GM12873 (cell line): ENCODE measurements at regions not wholly inside any gene's neighbourhood (a gene's known extent, or its start where the extent isn't known, plus 50 kb on each side); places are given as distances from the start of the nearest gene placed in this dataset.

Experiments used
- TF ChIP-seq, protein P1 (sequence below): IDR thresholded peaks from 2 replicates; pipeline ENCODE4 v1.5.1; 2012; ENCODE audit warnings: low read depth, mild to moderate bottlenecking, moderate library complexity, low read length, control low read depth; ENCODE audit not compliant: insufficient read depth; ENCODE audit errors: missing control alignments

DNA sequence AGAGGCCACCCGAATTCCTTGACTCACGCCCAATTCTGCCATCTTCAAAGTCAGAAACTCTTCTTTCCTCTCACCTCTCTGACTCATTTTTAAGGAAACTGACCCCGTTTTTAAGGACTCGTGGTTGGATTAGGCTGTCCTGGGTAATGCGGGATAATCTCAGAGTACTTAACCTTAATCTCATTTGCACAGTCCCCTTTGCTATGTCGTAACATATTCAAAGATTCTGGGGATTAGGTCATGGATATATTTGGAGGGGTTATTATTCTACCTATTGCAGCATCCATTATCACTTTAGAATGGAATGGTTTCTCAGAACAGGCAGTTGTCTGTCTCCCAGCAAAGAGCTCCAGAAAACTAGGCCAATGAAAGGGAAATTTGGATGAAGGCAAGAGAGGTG lies 80.8 kb upstream of the IL12B start:
- TF ChIP-seq, protein P1, sequence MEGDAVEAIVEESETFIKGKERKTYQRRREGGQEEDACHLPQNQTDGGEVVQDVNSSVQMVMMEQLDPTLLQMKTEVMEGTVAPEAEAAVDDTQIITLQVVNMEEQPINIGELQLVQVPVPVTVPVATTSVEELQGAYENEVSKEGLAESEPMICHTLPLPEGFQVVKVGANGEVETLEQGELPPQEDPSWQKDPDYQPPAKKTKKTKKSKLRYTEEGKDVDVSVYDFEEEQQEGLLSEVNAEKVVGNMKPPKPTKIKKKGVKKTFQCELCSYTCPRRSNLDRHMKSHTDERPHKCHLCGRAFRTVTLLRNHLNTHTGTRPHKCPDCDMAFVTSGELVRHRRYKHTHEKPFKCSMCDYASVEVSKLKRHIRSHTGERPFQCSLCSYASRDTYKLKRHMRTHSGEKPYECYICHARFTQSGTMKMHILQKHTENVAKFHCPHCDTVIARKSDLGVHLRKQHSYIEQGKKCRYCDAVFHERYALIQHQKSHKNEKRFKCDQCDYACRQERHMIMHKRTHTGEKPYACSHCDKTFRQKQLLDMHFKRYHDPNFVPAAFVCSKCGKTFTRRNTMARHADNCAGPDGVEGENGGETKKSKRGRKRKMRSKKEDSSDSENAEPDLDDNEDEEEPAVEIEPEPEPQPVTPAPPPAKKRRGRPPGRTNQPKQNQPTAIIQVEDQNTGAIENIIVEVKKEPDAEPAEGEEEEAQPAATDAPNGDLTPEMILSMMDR: no peak

DNA sequence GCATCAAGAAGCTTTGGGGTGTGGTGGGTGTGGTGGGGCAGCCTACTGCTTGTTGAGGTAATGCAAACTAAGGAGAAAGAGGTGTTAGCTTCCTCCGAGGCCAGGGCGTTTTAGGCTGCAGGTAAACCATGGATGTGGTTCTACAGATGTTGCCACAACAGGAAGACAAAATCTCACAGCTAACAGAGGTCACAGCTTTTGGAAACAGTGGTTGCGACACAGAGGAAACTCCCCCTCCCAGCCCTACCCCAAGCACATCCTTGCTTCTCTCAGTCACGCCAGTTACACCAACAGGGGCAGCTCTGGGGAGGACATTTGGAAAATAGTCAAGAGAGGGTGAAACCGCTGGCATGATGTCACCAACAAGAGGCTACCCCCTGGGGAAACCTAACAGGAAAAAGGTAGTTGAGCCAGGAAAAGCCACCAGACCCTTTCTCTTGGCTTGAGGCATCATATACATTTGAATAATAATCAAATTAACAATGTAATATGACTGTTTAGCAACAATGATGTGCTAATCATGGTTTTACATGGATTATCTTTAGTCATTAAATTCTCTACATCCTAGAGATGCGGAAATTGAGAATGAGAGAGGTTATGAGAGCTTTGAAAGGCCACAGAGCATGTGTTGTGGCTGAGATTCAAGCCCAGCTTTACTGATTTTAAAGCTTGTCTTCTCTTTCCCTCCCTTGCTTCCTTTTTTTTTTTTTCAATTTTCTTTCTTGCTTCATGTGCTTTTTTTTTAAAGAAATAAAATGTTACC lies 82.2 kb upstream of the IL12B start:
- TF ChIP-seq, protein P1: no peak

DNA sequence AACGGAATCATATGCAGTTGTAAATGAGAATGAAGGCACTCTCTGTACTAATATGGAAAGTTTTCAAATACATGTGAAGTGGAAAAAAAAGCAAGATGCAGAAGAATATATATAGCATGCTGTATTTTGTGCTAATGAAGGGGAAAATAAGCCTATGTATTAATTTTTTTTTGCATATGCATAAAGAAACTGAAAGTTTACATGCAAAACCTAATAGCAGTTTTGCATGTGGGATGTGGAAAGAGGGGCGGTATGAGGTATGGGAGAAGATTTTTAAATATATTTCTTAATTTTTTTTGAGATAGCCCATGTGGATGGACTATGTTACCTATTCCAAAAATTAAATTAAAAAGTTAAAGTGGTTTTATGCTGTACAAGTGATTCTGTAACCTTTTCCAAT lies 83.7 kb upstream of the IL12B start:
- TF ChIP-seq, protein P1: no peak

DNA sequence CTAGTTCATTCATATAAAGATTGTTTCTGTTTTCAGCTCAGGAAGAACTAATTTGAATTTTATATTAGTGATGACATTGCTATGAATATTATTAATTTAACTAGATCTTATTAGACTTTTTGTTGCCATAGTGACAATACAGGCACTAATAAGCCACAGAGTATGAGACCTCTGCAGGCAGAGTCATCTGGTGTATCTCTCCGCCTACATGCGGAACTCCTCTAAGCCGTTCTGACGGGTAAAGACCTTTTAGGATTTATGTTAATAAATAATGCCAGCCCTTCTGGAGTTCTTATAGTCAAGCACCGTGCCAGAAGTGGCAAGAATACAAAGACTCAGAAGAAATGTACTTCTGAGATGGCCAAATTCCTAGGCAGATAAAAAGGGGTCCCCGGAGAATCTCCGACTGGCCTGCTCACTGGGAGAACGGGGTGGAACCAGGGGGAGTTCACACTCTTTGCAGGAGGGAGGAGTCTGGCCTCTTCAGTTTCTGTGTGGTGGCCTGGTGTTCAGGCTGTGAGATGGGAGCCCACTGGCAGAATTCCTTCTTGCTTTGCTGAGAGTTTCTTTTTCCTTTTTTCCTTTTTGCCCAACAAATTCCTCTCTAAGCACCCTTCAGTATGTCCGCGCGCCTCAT lies 85.1 kb upstream of the IL12B start:
- TF ChIP-seq, protein P1: no peak

DNA sequence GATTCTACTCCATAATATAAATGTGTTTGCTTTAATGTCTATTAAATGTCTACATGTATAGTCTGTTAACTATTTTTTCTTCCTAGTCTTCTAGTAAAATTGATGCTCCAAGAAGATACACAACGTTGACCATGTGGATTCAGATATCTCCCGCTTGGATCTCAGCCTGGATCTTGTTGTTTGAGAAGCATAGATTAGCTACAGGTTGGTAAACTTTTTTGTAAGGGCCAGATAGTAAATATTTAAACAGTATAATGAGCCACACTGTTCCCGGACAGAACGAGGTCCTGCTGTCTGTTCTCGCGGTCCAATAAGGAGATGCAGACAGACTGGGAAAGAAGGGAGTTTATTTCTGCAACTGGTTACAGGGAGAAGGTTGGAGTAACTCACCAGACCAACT lies 86.2 kb upstream of the IL12B start:
- TF ChIP-seq, protein P1: no peak

DNA sequence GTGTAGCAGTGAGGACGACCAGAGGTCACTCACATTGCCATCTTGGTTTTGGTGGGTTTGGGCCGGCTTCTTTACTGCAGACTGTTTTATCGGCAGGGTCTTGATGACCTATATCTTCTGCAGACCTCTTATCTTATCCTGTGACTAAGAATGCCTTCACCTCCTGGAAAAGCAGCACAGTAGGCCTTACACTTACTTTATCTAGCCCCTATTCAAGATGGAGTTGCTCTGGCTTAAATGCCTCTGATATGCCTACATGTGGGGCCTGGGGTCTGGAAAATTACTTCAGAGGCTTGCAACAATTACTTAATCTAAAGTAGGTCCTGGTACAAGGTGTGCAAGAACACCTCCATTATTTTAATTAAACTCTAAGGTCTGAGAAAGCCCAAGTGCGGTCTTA lies 86.9 kb upstream of the IL12B start:
- TF ChIP-seq, protein P1: no peak

DNA sequence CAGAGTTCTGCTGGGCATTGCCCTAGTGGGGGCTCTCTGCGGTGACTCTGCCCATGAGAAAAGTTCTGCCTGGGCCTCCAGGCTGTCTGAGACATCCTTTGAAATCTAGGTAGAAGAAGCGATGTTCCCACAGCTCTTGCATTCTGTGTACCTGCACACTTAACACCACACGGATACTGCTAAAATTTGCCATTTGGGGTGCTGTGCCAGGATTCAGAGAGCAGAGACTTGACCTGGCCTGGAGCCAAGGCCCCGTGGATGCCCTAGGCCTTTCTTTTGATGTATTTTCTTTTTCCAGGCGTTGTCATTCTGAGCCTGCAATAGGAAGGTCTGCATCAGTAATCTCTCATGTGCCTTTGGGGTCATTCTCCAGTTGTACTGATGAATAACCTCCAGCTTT lies 89.3 kb upstream of the IL12B start:
- TF ChIP-seq, protein P1: peak; percentile 20
